Hepatocyte (in vitro differentiated cells): ENCODE measurements at regions not wholly inside any gene's neighbourhood (a gene's known extent, or its start where the extent isn't known, plus 50 kb on each side); places are given as distances from the start of the nearest gene placed in this dataset.

ENCODE experiments used
- DNase-seq: peaks from one replicate; pipeline ENCODE4 v3.0.0-alpha.2; 2016; ENCODE audit warnings: low spot score
- H2AFZ ChIP-seq: fragments of 200-600 bp; sonication (generic); 2 replicates; pipeline ENCODE4 v1.6.0; 2016; ENCODE audit warnings: antibody characterized with exemption, mild to moderate bottlenecking
- H3K27ac ChIP-seq: fragments of 200-600 bp; sonication (generic); 2 replicates; pipeline ENCODE4 v1.5.1; 2016; ENCODE audit warnings: mild to moderate bottlenecking
- H3K27me3 ChIP-seq: fragments of 200-600 bp; sonication (generic); 2 replicates; pipeline ENCODE4 v1.6.1; 2016
- H3K36me3 ChIP-seq: fragments of 200-600 bp; sonication (generic); replicated peaks from 2 replicates; pipeline ENCODE4 v1.5.1; 2016; ENCODE audit warnings: low read depth; ENCODE audit not compliant: insufficient read depth
- H3K4me1 ChIP-seq: fragments of 200-600 bp; sonication (generic); 2 replicates; pipeline ENCODE4 v1.5.1; 2016; ENCODE audit warnings: mild to moderate bottlenecking, moderate library complexity; ENCODE audit not compliant: insufficient read depth
- H3K4me2 ChIP-seq: fragments of 200-600 bp; sonication (generic); 2 replicates; pipeline ENCODE4 v1.6.0; 2016
- H3K4me3 ChIP-seq: fragments of 200-600 bp; sonication (generic); 2 replicates; pipeline ENCODE4 v1.5.1; 2016; ENCODE audit warnings: mild to moderate bottlenecking
- H3K79me2 ChIP-seq: fragments of 200-600 bp; sonication (generic); 2 replicates; pipeline ENCODE4 v1.6.0; 2017; ENCODE audit warnings: mild to moderate bottlenecking
- H3K9me2 ChIP-seq: fragments of 200-600 bp; sonication (generic); replicated peaks from 2 replicates; pipeline ENCODE4 v1.6.0; 2017; ENCODE audit warnings: mild to moderate bottlenecking; ENCODE audit not compliant: insufficient read depth
- H3K9me3 ChIP-seq: fragments of 200-600 bp; sonication (generic); 2 replicates; pipeline ENCODE4 v1.5.1; 2016; ENCODE audit warnings: low read depth, mild to moderate bottlenecking
- H4K20me1 ChIP-seq: fragments of 200-600 bp; sonication (generic); 2 replicates; pipeline ENCODE4 v1.6.0; 2016; ENCODE audit warnings: mild to moderate bottlenecking; ENCODE audit not compliant: insufficient read depth, poor library complexity, severe bottlenecking
- EZH2 ChIP-seq: fragments of 200-600 bp; sonication (generic); IDR thresholded peaks from 2 replicates; pipeline ENCODE4 v1.6.1; 2016; ENCODE audit warnings: antibody characterized with exemption, mild to moderate bottlenecking, borderline replicate concordance
- EZH2phosphoT487 ChIP-seq: fragments of 200-600 bp; sonication (generic); IDR thresholded peaks from one replicate; pipeline ENCODE4 v1.6.1; 2018; ENCODE audit warnings: antibody characterized with exemption, mild to moderate bottlenecking, low read depth, moderate library complexity; ENCODE audit not compliant: unreplicated experiment, severe bottlenecking
- WGBS: methylation state at CpG from one replicate; pipeline ENCODE4 v1.1.6; 2016; ENCODE audit warnings: low lambda C conversion rate; ENCODE audit errors: missing lambda C conversion rate; 5-methylcytosine and 5-hydroxymethylcytosine counted together
- TF ChIP-seq, protein P1 (sequence below): fragments of 200-600 bp; sonication (generic); IDR thresholded peaks from 2 replicates; pipeline ENCODE4 v1.5.1; 2016; ENCODE audit warnings: antibody characterized with exemption, mild to moderate bottlenecking; ENCODE audit not compliant: poor library complexity

DNA sequence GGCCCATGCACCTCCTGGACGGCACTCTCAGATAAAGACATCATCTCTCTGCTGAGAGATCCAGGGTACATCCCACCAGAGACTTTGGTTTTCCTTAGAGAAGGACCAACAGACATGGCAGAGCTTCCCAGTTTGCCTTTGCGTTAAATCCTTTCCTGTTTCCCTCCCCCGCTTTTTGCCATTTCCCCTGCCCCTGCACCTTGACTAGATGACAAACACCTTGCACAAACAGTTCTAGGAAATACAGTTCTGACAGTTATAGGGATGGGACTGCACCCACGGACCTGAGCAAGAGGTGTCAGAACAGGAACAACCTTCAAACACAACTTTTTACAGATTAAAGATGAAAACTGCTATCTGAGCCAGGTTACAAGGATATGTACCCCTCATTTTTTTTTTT is 288.9 kb downstream of the MSX2 start:
- Histone ChIP-seq H3K4me1 (no peaks in the 10 kb centered on the region), H3K4me2 (no peak overlapping the region), H3K4me3 (no peak overlapping the region), H3K79me2 (no peaks in the 10 kb centered on the region), H3K36me3 (no peaks in the 10 kb centered on the region), H2AFZ (no peak overlapping the region), H3K9me3 (no peaks in the 10 kb centered on the region), H3K9me2 (no peaks in the 10 kb centered on the region), H3K27ac (no peak overlapping the region), H3K27me3 (no peaks in the 10 kb centered on the region), H4K20me1 (no peaks in the 10 kb centered on the region)
- 86% methylated on average over 4 of the region's 4 CpGs for WGBS
- DNase-seq = no peak
- TF ChIP-seq EZH2 = no peak
- TF ChIP-seq, protein P1, sequence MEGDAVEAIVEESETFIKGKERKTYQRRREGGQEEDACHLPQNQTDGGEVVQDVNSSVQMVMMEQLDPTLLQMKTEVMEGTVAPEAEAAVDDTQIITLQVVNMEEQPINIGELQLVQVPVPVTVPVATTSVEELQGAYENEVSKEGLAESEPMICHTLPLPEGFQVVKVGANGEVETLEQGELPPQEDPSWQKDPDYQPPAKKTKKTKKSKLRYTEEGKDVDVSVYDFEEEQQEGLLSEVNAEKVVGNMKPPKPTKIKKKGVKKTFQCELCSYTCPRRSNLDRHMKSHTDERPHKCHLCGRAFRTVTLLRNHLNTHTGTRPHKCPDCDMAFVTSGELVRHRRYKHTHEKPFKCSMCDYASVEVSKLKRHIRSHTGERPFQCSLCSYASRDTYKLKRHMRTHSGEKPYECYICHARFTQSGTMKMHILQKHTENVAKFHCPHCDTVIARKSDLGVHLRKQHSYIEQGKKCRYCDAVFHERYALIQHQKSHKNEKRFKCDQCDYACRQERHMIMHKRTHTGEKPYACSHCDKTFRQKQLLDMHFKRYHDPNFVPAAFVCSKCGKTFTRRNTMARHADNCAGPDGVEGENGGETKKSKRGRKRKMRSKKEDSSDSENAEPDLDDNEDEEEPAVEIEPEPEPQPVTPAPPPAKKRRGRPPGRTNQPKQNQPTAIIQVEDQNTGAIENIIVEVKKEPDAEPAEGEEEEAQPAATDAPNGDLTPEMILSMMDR = no peak
- TF ChIP-seq EZH2phosphoT487 = no peak

DNA sequence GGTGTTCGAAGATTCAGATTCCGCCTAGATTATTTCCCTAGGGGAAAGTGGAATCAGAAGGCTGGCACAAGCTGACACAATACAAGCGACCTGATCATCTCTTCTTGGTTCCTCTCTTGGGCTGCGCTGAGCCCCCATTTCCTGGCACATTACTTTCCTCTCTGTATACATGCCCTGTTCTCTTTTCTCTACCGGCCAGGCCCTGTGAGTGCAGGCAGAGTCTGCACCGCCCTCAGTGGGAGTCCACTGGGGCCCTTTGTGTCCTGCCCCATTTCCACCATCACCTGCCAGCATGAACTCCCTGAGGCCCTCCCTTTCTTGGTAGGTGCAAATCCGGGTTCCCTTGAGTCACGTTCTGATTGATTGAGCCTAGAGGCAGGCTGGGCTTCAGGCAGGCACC is 287.9 kb downstream of the MSX2 start:
- Histone ChIP-seq H3K36me3 (no peaks in the 10 kb centered on the region), H3K4me3 (no peak overlapping the region), H3K4me2 (no peak overlapping the region), H3K9me2 (no peaks in the 10 kb centered on the region), H4K20me1 (no peaks in the 10 kb centered on the region), H3K79me2 (no peaks in the 10 kb centered on the region), H3K9me3 (no peaks in the 10 kb centered on the region), H3K27ac (no peak overlapping the region), H3K4me1 (no peaks in the 10 kb centered on the region), H3K27me3 (no peaks in the 10 kb centered on the region), H2AFZ (no peak overlapping the region)
- WGBS = 88% methylated on average over 8 of the region's 8 CpGs
- no peak for DNase-seq
- TF ChIP-seq, protein P1 = no peak
- TF ChIP-seq EZH2phosphoT487 (no peak), EZH2 (no peak)

DNA sequence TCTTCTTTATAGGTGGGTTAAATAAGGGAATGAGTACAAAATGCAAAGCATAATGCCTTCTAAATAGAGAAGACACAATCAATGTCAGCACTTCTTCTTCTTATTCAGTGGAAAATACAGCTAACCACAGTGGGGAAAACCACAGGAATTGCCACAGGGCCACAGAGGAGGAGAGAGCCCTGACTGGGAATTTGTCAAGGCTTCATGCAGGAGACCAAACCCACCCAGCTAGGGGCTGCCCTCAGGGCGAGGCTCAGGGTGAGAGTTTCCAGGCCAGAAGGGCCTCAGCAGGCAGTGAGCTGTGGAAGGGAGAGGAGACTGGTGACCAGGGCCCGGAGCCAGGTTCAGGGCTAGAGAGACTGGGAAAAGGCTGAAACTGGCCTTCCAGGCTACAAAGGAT is 279.1 kb downstream of the MSX2 start:
- Histone ChIP-seq H4K20me1 (no peaks in the 10 kb centered on the region), H3K79me2 (no peaks in the 10 kb centered on the region), H3K4me3 (no peak overlapping the region), H3K9me3 (no peaks in the 10 kb centered on the region), H3K27me3 (no peaks in the 10 kb centered on the region), H3K4me2 (no peak overlapping the region), H3K36me3 (no peaks in the 10 kb centered on the region), H3K4me1 (no peaks in the 10 kb centered on the region), H3K9me2 (no peaks in the 10 kb centered on the region), H2AFZ (no peak overlapping the region), H3K27ac (no peak overlapping the region)
- 69% methylated on average over 2 of the region's 2 CpGs for WGBS
- TF ChIP-seq EZH2phosphoT487 = no peak
- DNase-seq = no peak

DNA sequence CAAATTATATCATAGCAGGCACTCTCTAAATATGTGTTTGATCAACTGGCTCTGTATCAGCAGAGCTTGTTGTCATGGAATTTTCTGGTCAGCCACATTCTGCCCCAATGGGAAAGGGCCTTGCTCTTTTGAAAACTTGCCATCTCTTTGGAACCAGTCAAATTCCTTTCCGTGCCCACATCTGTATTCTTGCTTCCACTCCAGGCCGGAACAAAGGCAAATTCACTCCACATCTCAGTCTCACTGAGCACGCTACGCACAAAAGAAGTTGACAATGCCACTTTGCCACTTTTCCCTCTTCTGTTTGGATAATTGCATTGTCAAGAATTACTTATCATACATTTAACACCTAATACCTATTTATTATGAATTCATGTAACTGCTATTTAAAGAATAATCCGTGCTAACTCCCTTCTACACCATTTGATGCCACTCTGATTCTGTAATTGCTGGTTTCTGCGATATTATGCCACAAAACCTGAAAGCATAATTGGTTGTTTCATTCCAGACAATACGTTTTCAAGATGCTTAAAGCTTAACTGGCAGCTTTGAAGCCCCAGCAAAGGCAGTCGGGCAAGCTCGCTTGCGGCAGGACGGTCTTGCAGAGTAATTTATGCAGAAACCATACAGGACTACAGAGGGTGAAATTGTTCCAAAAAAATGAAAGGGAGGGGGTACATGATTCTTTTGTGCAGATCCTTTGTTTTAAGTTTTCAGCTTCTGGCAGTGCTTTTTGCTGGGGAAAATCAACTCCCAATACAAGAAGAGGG is 277.7 kb downstream of the MSX2 start:
- Histone ChIP-seq H3K9me3 (no peaks in the 10 kb centered on the region), H3K4me1 (no peaks in the 10 kb centered on the region), H2AFZ (no peak overlapping the region), H3K9me2 (no peaks in the 10 kb centered on the region), H3K4me2 (no peak overlapping the region), H3K4me3 (no peak overlapping the region), H3K27me3 (no peaks in the 10 kb centered on the region), H3K27ac (no peak overlapping the region), H4K20me1 (no peaks in the 10 kb centered on the region), H3K36me3 (no peaks in the 10 kb centered on the region), H3K79me2 (no peaks in the 10 kb centered on the region)
- DNase-seq = no peak
- WGBS = 73% methylated on average over 11 of the region's 11 CpGs
- TF ChIP-seq, protein P1 = no peak
- no peak for TF ChIP-seq EZH2phosphoT487
- no peak for TF ChIP-seq EZH2
